ENCODE measurements at regions not wholly inside any gene's neighbourhood (a gene's known extent, or its start where the extent isn't known, plus 50 kb on each side); places are given as distances from the start of the nearest gene placed in this dataset.

GRCh38 chr13:55120631-55121030 lies 2020.1 kb upstream of the PRR20A start:
- POLR2A ChIA-PET, result no interaction called here
- no peak overlapping the region for H3K27ac ChIP-seq (ENCODE audit: extremely low read depth, low read depth, low read length)
- H3K4me1 ChIP-seq (ENCODE audit: control insufficient read depth, insufficient read depth, low read length), result no peaks in the 10 kb centered on the region
- H3K36me3 ChIP-seq (ENCODE audit: control insufficient read depth in 2 of 2, insufficient read depth in 1 of 2, low read length in 2 of 2), result no peaks in the 10 kb centered on the region
- H3K9me3 ChIP-seq (ENCODE audit: control insufficient read depth, insufficient read depth, low read depth, low read length), result no peaks in the 10 kb centered on the region
- no peak overlapping the region for H3K4me3 ChIP-seq (ENCODE audit: low read depth, low read length)
- CTCF ChIA-PET, result no interaction called here
- TF ChIP-seq ZNF223 (tag by site-specific recombination; IDR thresholded peaks at IDR 0.05) (no peak), ZNF645 (tag by site-specific recombination; IDR thresholded peaks at IDR 0.05) (no peak), SCRT1 (tag by site-specific recombination; IDR thresholded peaks at IDR 0.05; ENCODE audit: borderline replicate concordance) (no peak), ZNF138 (tag by site-specific recombination; IDR thresholded peaks at IDR 0.05; ENCODE audit: borderline replicate concordance) (no peak), SCRT2 (tag by site-specific recombination; IDR thresholded peaks at IDR 0.05) (no peak), ZNF777 (tag by site-specific recombination; IDR thresholded peaks at IDR 0.05; ENCODE audit: borderline replicate concordance) (no peak), KLF16 (tag by site-specific recombination; IDR thresholded peaks at IDR 0.05) (no peak), REST (tag by site-specific recombination; IDR thresholded peaks at IDR 0.05) (no peak), ZNF701 (tag by site-specific recombination; IDR thresholded peaks at IDR 0.05) (no peak)
- TF ChIP-seq, protein P1, sequence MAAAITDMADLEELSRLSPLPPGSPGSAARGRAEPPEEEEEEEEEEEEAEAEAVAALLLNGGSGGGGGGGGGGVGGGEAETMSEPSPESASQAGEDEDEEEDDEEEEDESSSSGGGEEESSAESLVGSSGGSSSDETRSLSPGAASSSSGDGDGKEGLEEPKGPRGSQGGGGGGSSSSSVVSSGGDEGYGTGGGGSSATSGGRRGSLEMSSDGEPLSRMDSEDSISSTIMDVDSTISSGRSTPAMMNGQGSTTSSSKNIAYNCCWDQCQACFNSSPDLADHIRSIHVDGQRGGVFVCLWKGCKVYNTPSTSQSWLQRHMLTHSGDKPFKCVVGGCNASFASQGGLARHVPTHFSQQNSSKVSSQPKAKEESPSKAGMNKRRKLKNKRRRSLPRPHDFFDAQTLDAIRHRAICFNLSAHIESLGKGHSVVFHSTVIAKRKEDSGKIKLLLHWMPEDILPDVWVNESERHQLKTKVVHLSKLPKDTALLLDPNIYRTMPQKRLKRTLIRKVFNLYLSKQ (tag by site-specific recombination; IDR thresholded peaks at IDR 0.05; ENCODE audit: borderline replicate concordance), result no peak

DNA sequence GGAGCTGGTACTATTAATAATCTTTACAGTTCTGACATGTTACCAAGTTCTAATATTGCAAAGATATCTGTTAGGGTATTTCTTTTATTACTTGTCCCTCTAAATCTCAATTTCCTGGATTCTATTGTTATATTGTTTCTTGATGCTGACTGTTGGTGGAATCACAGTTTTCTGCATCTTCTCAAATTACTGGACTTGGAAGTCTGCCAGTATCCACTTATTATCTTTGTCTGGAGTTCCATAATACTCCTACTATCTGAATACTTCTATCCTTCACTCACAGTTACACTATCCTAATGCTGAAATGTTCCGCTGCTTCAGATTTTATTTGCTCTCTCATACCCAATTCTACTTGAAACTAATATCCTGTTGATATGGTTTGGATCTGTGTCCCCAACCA lies 1985.7 kb upstream of the PRR20A start:
- H3K27ac ChIP-seq (ENCODE audit: extremely low read depth, low read depth, low read length), result no peak overlapping the region
- CTCF ChIA-PET, result no interaction called here

More for the DNA sequence above, 1985.7 kb upstream of the PRR20A start:
- no peak for TF ChIP-seq ZNF560 (tag by site-specific recombination; IDR thresholded peaks at IDR 0.05; ENCODE audit: borderline replicate concordance)
- TF ChIP-seq PRDM6 (tag by site-specific recombination; IDR thresholded peaks at IDR 0.05), result no peak
- TF ChIP-seq ZNF433 (tag by site-specific recombination; IDR thresholded peaks at IDR 0.05; ENCODE audit: low read depth), result no peak
- TF ChIP-seq KLF10 (tag by site-specific recombination; IDR thresholded peaks at IDR 0.05), result no peak
- no peak for TF ChIP-seq GFI1B (tag by site-specific recombination; IDR thresholded peaks at IDR 0.05)
- TF ChIP-seq MYNN (tag by site-specific recombination; IDR thresholded peaks at IDR 0.05; ENCODE audit: borderline replicate concordance), result no peak
- no peak for TF ChIP-seq ZNF792 (tag by site-specific recombination; IDR thresholded peaks at IDR 0.05)
- TF ChIP-seq, protein P2, sequence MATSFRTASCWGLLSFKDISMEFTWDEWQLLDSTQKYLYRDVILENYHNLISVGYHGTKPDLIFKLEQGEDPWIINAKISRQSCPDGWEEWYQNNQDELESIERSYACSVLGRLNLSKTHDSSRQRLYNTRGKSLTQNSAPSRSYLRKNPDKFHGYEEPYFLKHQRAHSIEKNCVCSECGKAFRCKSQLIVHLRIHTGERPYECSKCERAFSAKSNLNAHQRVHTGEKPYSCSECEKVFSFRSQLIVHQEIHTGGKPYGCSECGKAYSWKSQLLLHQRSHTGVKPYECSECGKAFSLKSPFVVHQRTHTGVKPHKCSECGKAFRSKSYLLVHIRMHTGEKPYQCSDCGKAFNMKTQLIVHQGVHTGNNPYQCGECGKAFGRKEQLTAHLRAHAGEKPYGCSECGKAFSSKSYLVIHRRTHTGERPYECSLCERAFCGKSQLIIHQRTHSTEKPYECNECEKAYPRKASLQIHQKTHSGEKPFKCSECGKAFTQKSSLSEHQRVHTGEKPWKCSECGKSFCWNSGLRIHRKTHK (tag by site-specific recombination; IDR thresholded peaks at IDR 0.05), result no peak
- TF ChIP-seq, protein P3, sequence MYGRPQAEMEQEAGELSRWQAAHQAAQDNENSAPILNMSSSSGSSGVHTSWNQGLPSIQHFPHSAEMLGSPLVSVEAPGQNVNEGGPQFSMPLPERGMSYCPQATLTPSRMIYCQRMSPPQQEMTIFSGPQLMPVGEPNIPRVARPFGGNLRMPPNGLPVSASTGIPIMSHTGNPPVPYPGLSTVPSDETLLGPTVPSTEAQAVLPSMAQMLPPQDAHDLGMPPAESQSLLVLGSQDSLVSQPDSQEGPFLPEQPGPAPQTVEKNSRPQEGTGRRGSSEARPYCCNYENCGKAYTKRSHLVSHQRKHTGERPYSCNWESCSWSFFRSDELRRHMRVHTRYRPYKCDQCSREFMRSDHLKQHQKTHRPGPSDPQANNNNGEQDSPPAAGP (tag by site-specific recombination; IDR thresholded peaks at IDR 0.05), result no peak
- no peaks in the 10 kb centered on the region for H3K9me3 ChIP-seq (ENCODE audit: control insufficient read depth, insufficient read depth, low read depth, low read length)
- H3K36me3 ChIP-seq (ENCODE audit: control insufficient read depth in 2 of 2, insufficient read depth in 1 of 2, low read length in 2 of 2), result no peaks in the 10 kb centered on the region
- no peak overlapping the region for H3K4me3 ChIP-seq (ENCODE audit: low read depth, low read length)
- POLR2A ChIA-PET, result no interaction called here
- H3K4me1 ChIP-seq (ENCODE audit: control insufficient read depth, insufficient read depth, low read length), result no peaks in the 10 kb centered on the region
